ENCODE measurements at regions not wholly inside any gene's neighbourhood (a gene's known extent, or its start where the extent isn't known, plus 50 kb on each side); places are given as distances from the start of the nearest gene placed in this dataset.

DNA sequence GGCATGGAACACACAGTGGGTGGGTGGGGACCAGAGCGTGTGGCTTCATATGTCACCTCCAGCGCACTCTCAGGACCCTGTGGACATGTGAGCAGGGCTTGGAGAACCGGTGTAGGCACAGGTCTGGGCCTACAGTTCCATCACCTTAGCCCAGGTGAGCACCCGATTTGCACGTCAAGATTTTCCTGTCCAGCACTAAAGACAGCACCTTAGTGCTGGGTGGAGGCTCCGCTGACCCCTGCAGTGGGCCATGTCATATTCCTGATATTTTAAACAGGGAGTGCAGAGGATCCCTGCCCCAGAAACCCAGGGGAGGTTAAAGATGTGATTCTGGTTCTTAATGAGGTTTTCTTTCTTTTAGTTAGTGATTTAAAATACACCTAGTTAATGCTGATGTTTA is 356.0 kb upstream of the IRX4 start:
- no peak overlapping the region for H3K9ac ChIP-seq (ENCODE audit: low read length)
- H3K9me2 ChIP-seq (ENCODE audit: low read depth, low read length) = no peaks in the 10 kb centered on the region
- TF ChIP-seq EZH2 (IDR thresholded peaks at IDR 0.05; ENCODE audit: borderline replicate concordance, low read length) = no peak
- TF ChIP-seq, protein P1, sequence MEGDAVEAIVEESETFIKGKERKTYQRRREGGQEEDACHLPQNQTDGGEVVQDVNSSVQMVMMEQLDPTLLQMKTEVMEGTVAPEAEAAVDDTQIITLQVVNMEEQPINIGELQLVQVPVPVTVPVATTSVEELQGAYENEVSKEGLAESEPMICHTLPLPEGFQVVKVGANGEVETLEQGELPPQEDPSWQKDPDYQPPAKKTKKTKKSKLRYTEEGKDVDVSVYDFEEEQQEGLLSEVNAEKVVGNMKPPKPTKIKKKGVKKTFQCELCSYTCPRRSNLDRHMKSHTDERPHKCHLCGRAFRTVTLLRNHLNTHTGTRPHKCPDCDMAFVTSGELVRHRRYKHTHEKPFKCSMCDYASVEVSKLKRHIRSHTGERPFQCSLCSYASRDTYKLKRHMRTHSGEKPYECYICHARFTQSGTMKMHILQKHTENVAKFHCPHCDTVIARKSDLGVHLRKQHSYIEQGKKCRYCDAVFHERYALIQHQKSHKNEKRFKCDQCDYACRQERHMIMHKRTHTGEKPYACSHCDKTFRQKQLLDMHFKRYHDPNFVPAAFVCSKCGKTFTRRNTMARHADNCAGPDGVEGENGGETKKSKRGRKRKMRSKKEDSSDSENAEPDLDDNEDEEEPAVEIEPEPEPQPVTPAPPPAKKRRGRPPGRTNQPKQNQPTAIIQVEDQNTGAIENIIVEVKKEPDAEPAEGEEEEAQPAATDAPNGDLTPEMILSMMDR (IDR thresholded peaks at IDR 0.05; ENCODE audit: low read length) = no peak
- H3K4me3 ChIP-seq (ENCODE audit: low read depth, low read length, poor library complexity, severe bottlenecking) = no peak overlapping the region
- no peaks in the 10 kb centered on the region for H3F3A ChIP-seq (ENCODE audit: insufficient read depth, low read length)
- H3K4me1 ChIP-seq (ENCODE audit: insufficient read depth, low read length, severe bottlenecking) = no peaks in the 10 kb centered on the region
- H3K27ac ChIP-seq (ENCODE audit: low read depth, low read length, poor library complexity, severe bottlenecking) = no peak overlapping the region
- no peaks in the 10 kb centered on the region for H3K36me3 ChIP-seq (ENCODE audit: insufficient read depth, low read length)
- no peaks in the 10 kb centered on the region for H3K27me3 ChIP-seq (ENCODE audit: insufficient read depth, low read length)
- H3K79me2 ChIP-seq (ENCODE audit: insufficient read depth, low read length) = no peaks in the 10 kb centered on the region
- H4K20me1 ChIP-seq (ENCODE audit: insufficient read depth, low read length) = no peaks in the 10 kb centered on the region
- H3K9me3 ChIP-seq (ENCODE audit: low read length) = no peaks in the 10 kb centered on the region
- no peak overlapping the region for H3K4me2 ChIP-seq (ENCODE audit: low read length)
- no peak overlapping the region for H2AFZ ChIP-seq (ENCODE audit: low read length)

DNA sequence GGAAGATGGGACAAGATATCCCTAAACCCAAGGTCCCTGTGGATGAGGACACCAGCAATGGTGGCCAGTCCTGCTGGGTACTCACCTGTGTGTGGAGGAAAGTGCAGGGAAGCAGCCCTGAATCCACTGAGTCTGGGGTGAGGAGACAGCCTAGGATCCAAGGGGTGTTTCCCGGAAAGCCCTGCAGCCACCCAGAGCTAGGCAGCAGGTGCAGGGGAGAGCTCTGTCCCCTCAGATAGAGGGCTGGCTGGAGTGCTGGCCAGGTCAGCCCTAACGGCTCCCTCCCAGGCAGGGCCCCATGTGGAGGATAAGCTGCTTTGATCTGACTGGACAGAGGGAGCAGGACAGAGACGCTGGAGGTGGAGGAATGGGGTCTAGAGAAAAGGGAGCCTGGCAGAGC is 344.7 kb upstream of the IRX4 start:
- TF ChIP-seq, protein P1 (IDR thresholded peaks at IDR 0.05; ENCODE audit: low read length) = no peak
- TF ChIP-seq EZH2 (IDR thresholded peaks at IDR 0.05; ENCODE audit: borderline replicate concordance, low read length) = no peak
- no peaks in the 10 kb centered on the region for H3F3A ChIP-seq (ENCODE audit: insufficient read depth, low read length)
- H2AFZ ChIP-seq (ENCODE audit: low read length) = no peak overlapping the region

DNA sequence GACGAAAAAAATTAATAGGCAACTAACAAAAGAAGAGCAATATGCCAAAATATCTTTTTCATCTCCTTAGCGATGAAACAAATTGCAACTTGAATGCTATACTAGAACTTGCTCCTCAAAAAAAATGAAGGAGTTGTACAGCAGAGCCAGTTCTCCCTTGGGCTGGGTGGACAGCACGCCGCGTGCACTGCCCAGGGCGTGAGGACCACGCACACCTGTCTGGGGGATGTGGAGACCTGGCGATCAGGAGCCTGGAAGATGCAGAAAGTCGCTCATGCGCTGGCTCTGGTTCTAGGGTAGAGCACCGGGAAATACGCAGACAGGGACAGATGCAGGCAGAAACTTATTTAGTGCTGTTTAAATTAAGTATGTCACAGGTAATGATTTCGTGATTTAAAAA is 342.0 kb upstream of the IRX4 start:
- H3K9me2 ChIP-seq (ENCODE audit: low read depth, low read length) = no peaks in the 10 kb centered on the region
- no peak overlapping the region for H3K4me3 ChIP-seq (ENCODE audit: low read depth, low read length, poor library complexity, severe bottlenecking)
- no peaks in the 10 kb centered on the region for H3K27me3 ChIP-seq (ENCODE audit: insufficient read depth, low read length)
- H3K9me3 ChIP-seq (ENCODE audit: low read length) = no peaks in the 10 kb centered on the region
- TF ChIP-seq EZH2 (IDR thresholded peaks at IDR 0.05; ENCODE audit: borderline replicate concordance, low read length) = no peak
- TF ChIP-seq, protein P1 (IDR thresholded peaks at IDR 0.05; ENCODE audit: low read length) = no peak
- no peaks in the 10 kb centered on the region for H3K36me3 ChIP-seq (ENCODE audit: insufficient read depth, low read length)
- H3F3A ChIP-seq (ENCODE audit: insufficient read depth, low read length) = no peaks in the 10 kb centered on the region
- H3K4me2 ChIP-seq (ENCODE audit: low read length) = no peak overlapping the region
- no peak overlapping the region for H2AFZ ChIP-seq (ENCODE audit: low read length)
- no peaks in the 10 kb centered on the region for H3K4me1 ChIP-seq (ENCODE audit: insufficient read depth, low read length, severe bottlenecking)
- H3K9ac ChIP-seq (ENCODE audit: low read length) = no peak overlapping the region
- H3K79me2 ChIP-seq (ENCODE audit: insufficient read depth, low read length) = no peaks in the 10 kb centered on the region
- H4K20me1 ChIP-seq (ENCODE audit: insufficient read depth, low read length) = no peaks in the 10 kb centered on the region
- no peak overlapping the region for H3K27ac ChIP-seq (ENCODE audit: low read depth, low read length, poor library complexity, severe bottlenecking)

More for the DNA sequence above, 344.7 kb upstream of the IRX4 start:
- no peaks in the 10 kb centered on the region for H3K9me3 ChIP-seq (ENCODE audit: low read length)
- no peaks in the 10 kb centered on the region for H3K79me2 ChIP-seq (ENCODE audit: insufficient read depth, low read length)
- H3K27me3 ChIP-seq (ENCODE audit: insufficient read depth, low read length) = no peaks in the 10 kb centered on the region
- H3K9ac ChIP-seq (ENCODE audit: low read length) = no peak overlapping the region
- H3K27ac ChIP-seq (ENCODE audit: low read depth, low read length, poor library complexity, severe bottlenecking) = no peak overlapping the region
- H3K4me1 ChIP-seq (ENCODE audit: insufficient read depth, low read length, severe bottlenecking) = no peaks in the 10 kb centered on the region
- no peak overlapping the region for H3K4me3 ChIP-seq (ENCODE audit: low read depth, low read length, poor library complexity, severe bottlenecking)
- H3K36me3 ChIP-seq (ENCODE audit: insufficient read depth, low read length) = no peaks in the 10 kb centered on the region
- no peak overlapping the region for H3K4me2 ChIP-seq (ENCODE audit: low read length)
- no peaks in the 10 kb centered on the region for H3K9me2 ChIP-seq (ENCODE audit: low read depth, low read length)
- H4K20me1 ChIP-seq (ENCODE audit: insufficient read depth, low read length) = no peaks in the 10 kb centered on the region

All from OCI-LY1 (cell line).